ENCODE measurements at regions not wholly inside any gene's neighbourhood (a gene's known extent, or its start where the extent isn't known, plus 50 kb on each side); places are given as distances from the start of the nearest gene placed in this dataset.

- Histone ChIP-seq H3K27me3 (replicated peaks in 1 of 4; ENCODE audit: control insufficient read depth in 3 of 4, extremely low read depth in 1 of 4, insufficient read depth in 3 of 4, low read length in 3 of 4) (no peaks in the 10 kb centered on the region), H3K23me2 (ENCODE audit: low read depth, low read length) (no peaks in the 10 kb centered on the region), H2BK5ac (ENCODE audit: low read depth, low read length) (no peak overlapping the region), H2BK15ac (ENCODE audit: low read length) (no peak overlapping the region), H3K18ac (ENCODE audit: extremely low read depth, low read length) (no peak overlapping the region), H3K14ac (ENCODE audit: insufficient read length) (no peak overlapping the region), H2BK12ac (ENCODE audit: low read depth, low read length) (no peak overlapping the region), H4K91ac (replicated peaks; ENCODE audit: insufficient read length, low read length) (no peak overlapping the region), H3K79me1 (ENCODE audit: low read depth, low read length) (no peaks in the 10 kb centered on the region), H2AK5ac (ENCODE audit: low read depth, low read length) (no peak overlapping the region), H3K27ac (ENCODE audit: low read depth, low read length) (no peak overlapping the region), H3K9ac (replicated peaks in 1 of 4; ENCODE audit: extremely low read depth in 1 of 4, low read depth in 3 of 4, low read length in 3 of 4) (no peak overlapping the region), H3K56ac (replicated peaks; ENCODE audit: insufficient read length, low read depth, low read length) (no peak overlapping the region), H2BK120ac (replicated peaks; ENCODE audit: low read depth, low read length) (no peak overlapping the region), H4K5ac (ENCODE audit: insufficient read length, low read depth, low read length) (no peak overlapping the region), H3K79me2 (ENCODE audit: control insufficient read depth in 1 of 2, insufficient read depth in 2 of 2, low read length in 2 of 2) (no peaks in the 10 kb centered on the region), H3K4me1 (replicated peaks in 1 of 4; ENCODE audit: control insufficient read depth in 3 of 4, insufficient read depth in 4 of 4, low read length in 3 of 4) (no peaks in the 10 kb centered on the region), H3K4ac (replicated peaks; ENCODE audit: insufficient read length, low read depth, low read length) (no peak overlapping the region), H2BK20ac (ENCODE audit: low read length) (no peak overlapping the region), H4K20me1 (replicated peaks in 1 of 2; ENCODE audit: control insufficient read depth in 1 of 2, insufficient read depth in 2 of 2, low read length in 2 of 2) (no peaks in the 10 kb centered on the region), H2AFZ (ENCODE audit: low read length) (no peak overlapping the region), H3K4me3 (ENCODE audit: extremely low read depth in 1 of 4, insufficient read depth in 2 of 4, low read depth in 3 of 4, low read length in 4 of 4) (no peak overlapping the region), H3K9me3 (ENCODE audit: insufficient read depth in 2 of 2, low read depth in 1 of 2, low read length in 1 of 2) (no peaks in the 10 kb centered on the region), H3K36me3 (ENCODE audit: control insufficient read depth in 2 of 4, insufficient read depth in 4 of 4, low read length in 3 of 4) (no peaks in the 10 kb centered on the region), H3K4me2 (ENCODE audit: insufficient read depth in 1 of 2, low read depth in 2 of 2, low read length in 2 of 2) (no peak overlapping the region), H3K23ac (ENCODE audit: insufficient read length) (no peak overlapping the region), H4K8ac (ENCODE audit: extremely low read depth, insufficient read depth, low read length) (no peak overlapping the region)
- FAIRE-seq (no peak), DNase-seq (ENCODE audit: low read depth in 1 of 2, low spot score in 2 of 2) (no peak)
- no peak for TF ChIP-seq POLR2A (IDR thresholded peaks at IDR 0.05; ENCODE audit: control extremely low read depth in 1 of 2, low read depth in 2 of 2, low read length in 2 of 2)
- TF ChIP-seq, protein P1, sequence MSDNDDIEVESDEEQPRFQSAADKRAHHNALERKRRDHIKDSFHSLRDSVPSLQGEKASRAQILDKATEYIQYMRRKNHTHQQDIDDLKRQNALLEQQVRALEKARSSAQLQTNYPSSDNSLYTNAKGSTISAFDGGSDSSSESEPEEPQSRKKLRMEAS (IDR thresholded peaks at IDR 0.05): no peak
- no peak for TF ChIP-seq KDM5A (IDR thresholded peaks at IDR 0.05; ENCODE audit: low read length)
- no peak for TF ChIP-seq CTBP2 (IDR thresholded peaks at IDR 0.05; ENCODE audit: borderline replicate concordance, insufficient read depth, insufficient read length, low read length)
- TF ChIP-seq SRF (IDR thresholded peaks at IDR 0.05; ENCODE audit: low read depth, low read length): no peak
- ChIA-PET CTCF (ENCODE audit: partially characterized antibody) (no interaction called here), POLR2A (ENCODE audit: partially characterized antibody) (no interaction called here)
These were observed 414.7 kb downstream of the HS3ST3B1 start for GRCh38 chr17:14715561-14715960.

Measured in H1 (cell line).